Nephron (organoid): ENCODE measurements at regions not wholly inside any gene's neighbourhood (a gene's known extent, or its start where the extent isn't known, plus 50 kb on each side); places are given as distances from the start of the nearest gene placed in this dataset.
A peak's percentile ranks its signal among the peaks of the same experiment; 100 is the strongest.

Experiments
- H3K27ac Mint-ChIP-seq, 3 experiments: 2 replicates each; pipeline ENCODE4 v1.8.0; 2020; ENCODE audit warnings: mixed read lengths in 3 of 3, mild to moderate bottlenecking in 2 of 3, moderate library complexity in 1 of 3
- H3K27me3 Mint-ChIP-seq: 2 replicates; pipeline ENCODE4 v1.8.0; 2021; ENCODE audit warnings: low read depth, mild to moderate bottlenecking, moderate library complexity, mixed read lengths
- H3K36me3 Mint-ChIP-seq: 2 replicates; pipeline ENCODE4 v1.8.0; 2020; ENCODE audit warnings: low read depth, mixed read lengths
- H3K4me1 Mint-ChIP-seq: 2 replicates; pipeline ENCODE4 v1.8.0; 2020; ENCODE audit warnings: mixed read lengths
- H3K4me3 Mint-ChIP-seq, 3 experiments: 2 replicates each; pipeline ENCODE4 v1.8.0; 2020; ENCODE audit warnings: mild to moderate bottlenecking in 3 of 3, mixed read lengths in 3 of 3, moderate library complexity in 2 of 3
- H3K9me3 Mint-ChIP-seq: 2 replicates; pipeline ENCODE4 v1.8.0; 2020; ENCODE audit warnings: mixed read lengths
- TF ChIP-seq, protein P1 (sequence below), 3 experiments: fragments of 200-600 bp; sonication (generic); IDR thresholded peaks; one replicate each; pipeline ENCODE4 v1.5.0; 2021; ENCODE audit warnings: antibody characterized with exemption in 3 of 3; ENCODE audit not compliant: unreplicated experiment in 3 of 3

DNA sequence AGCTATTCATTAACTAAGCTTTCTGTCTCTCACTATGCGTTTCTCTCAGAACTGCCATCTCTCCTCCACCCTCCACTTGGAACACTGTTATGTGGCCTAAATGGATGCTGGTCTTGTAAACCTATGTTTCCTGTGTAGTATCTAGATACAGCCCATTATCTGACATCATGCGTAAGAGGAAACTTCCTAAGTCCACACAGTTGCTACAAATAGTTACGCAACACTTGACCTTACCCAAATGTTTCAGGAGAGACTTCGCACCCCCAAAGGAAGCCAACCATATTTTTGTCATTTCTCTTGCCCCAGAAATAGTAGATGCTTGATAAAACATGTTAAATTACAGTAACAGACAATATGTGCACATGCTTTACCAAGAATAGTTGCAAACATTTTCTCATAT, 87.2 kb upstream of the TPRG1 start:
- no peaks in the 10 kb centered on the region for H3K4me1 Mint-ChIP-seq

DNA sequence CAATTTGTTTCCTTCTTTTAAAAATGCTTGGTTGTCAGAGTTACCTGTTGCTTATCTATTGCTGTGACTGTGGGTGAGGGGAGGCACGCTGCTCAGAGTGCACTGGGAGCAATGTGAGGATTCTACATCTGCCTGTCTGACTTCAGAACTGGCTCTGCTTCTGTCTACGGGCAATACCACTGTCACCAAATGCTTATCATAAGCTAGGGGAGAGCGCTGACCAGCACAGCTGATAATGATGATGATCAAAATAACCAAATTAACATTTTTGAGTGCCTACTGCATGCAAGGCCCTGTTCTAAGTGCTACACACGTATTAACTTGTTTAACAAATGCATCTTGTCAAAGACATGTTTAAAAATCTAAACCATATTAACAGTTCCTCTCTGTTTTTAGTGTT, 79.2 kb upstream of the TPRG1 start:
- H3K27me3 Mint-ChIP-seq: no peaks in the 10 kb centered on the region
- peaks cover 2% of the 10 kb centered on the region for H3K9me3 Mint-ChIP-seq
- TF ChIP-seq, protein P1, sequence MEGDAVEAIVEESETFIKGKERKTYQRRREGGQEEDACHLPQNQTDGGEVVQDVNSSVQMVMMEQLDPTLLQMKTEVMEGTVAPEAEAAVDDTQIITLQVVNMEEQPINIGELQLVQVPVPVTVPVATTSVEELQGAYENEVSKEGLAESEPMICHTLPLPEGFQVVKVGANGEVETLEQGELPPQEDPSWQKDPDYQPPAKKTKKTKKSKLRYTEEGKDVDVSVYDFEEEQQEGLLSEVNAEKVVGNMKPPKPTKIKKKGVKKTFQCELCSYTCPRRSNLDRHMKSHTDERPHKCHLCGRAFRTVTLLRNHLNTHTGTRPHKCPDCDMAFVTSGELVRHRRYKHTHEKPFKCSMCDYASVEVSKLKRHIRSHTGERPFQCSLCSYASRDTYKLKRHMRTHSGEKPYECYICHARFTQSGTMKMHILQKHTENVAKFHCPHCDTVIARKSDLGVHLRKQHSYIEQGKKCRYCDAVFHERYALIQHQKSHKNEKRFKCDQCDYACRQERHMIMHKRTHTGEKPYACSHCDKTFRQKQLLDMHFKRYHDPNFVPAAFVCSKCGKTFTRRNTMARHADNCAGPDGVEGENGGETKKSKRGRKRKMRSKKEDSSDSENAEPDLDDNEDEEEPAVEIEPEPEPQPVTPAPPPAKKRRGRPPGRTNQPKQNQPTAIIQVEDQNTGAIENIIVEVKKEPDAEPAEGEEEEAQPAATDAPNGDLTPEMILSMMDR (IDR thresholded peaks at IDR 0.05; ENCODE audit: unreplicated experiment in 3 of 3): no peak
- H3K36me3 Mint-ChIP-seq: no peaks in the 10 kb centered on the region
- peaks cover 9% of the 10 kb centered on the region for H3K4me1 Mint-ChIP-seq
- no peak overlapping the region for H3K4me3 Mint-ChIP-seq
- H3K27ac Mint-ChIP-seq: no peak overlapping the region

More for the DNA sequence above, 87.2 kb upstream of the TPRG1 start:
- peaks cover 5% of the 10 kb centered on the region for H3K9me3 Mint-ChIP-seq
- TF ChIP-seq, protein P1 (IDR thresholded peaks at IDR 0.05; ENCODE audit: unreplicated experiment in 3 of 3): no peak
- no peaks in the 10 kb centered on the region for H3K27me3 Mint-ChIP-seq
- H3K4me3 Mint-ChIP-seq: no peak overlapping the region
- H3K36me3 Mint-ChIP-seq: no peaks in the 10 kb centered on the region
- H3K27ac Mint-ChIP-seq: no peak overlapping the region

DNA sequence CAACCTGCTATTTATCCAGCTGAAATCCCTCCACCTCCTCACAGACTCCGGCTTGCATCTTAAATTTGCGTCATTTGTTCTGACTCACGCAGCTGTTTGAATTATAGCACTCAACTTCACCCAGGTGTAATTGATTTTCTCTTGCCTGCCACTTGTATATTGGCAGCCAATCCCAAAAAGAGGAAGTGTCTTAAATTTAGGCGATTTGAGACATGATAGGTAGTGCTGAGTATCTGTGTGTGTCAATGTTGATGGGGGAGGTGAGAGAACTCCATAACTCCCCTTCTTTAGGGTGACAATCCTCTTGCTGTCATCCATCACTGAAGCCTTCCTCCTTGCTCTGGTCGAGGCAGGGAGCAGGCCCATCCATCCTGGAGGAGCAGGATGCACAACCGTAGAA, 77.2 kb upstream of the TPRG1 start:
- Mint-ChIP-seq H3K36me3 (no peaks in the 10 kb centered on the region), H3K9me3 (no peaks in the 10 kb centered on the region), H3K27ac (no peak overlapping the region), H3K4me3 (no peak overlapping the region), H3K27me3 (peaks cover 5% of the 10 kb centered on the region), H3K4me1 (peaks cover 16% of the 10 kb centered on the region)
- TF ChIP-seq, protein P1 (IDR thresholded peaks at IDR 0.05; ENCODE audit: unreplicated experiment in 3 of 3): no peak

DNA sequence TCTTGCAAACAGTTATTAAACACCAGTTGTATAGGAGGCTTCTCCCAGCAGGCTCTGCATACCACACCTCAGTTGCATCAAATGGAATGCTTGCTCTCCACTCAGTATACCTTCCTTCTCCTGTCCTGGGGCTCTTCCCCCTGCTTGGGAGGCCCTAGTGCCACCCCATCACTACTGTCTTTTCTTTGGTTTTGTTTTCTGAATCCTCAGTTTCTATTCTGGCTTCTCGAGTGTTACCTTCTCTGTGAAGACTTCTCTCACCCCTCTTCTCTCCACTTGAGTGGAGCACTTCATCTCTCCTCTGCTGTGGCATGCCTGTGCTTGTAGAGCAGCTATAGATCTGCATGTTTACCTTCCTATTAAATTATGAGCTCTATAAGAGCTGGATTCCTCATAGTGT, 75.7 kb upstream of the TPRG1 start:
- Mint-ChIP-seq H3K36me3 (no peaks in the 10 kb centered on the region), H3K4me1 (peaks cover 30% of the 10 kb centered on the region), H3K4me3 (no peak overlapping the region), H3K27me3 (peaks cover 5% of the 10 kb centered on the region), H3K27ac (no peak overlapping the region), H3K9me3 (no peaks in the 10 kb centered on the region)
- TF ChIP-seq, protein P1 (IDR thresholded peaks at IDR 0.05; ENCODE audit: unreplicated experiment in 3 of 3): no peak

DNA sequence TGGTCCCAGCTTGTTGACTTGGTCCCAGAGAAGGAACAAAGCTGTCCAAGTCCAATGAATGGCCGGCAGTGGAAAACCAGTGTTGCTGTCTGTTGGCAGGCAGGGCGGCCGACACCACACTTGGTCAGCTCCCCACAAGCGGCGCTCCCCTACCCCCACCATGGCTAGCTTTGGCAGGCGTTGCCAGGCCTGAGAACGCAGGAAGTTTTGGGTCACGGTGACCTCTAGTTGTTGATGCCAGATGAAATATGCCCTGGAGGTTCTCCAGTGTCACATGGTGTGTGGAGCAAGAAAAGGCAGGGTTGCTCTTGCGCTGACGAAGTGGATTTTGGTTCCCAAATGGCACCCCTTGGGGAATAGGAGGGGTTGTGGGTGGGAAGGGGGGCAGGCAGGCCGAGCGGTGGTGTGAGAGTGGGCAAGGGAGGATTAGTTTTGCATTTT, 72.7 kb upstream of the TPRG1 start:
- no peaks in the 10 kb centered on the region for H3K9me3 Mint-ChIP-seq
- no peak overlapping the region for H3K4me3 Mint-ChIP-seq
- no peak overlapping the region for H3K27ac Mint-ChIP-seq
- peaks cover 26% of the 10 kb centered on the region for H3K4me1 Mint-ChIP-seq
- TF ChIP-seq, protein P1 (IDR thresholded peaks at IDR 0.05; ENCODE audit: unreplicated experiment in 3 of 3): no peak
- H3K27me3 Mint-ChIP-seq: peaks cover 5% of the 10 kb centered on the region
- no peaks in the 10 kb centered on the region for H3K36me3 Mint-ChIP-seq

DNA sequence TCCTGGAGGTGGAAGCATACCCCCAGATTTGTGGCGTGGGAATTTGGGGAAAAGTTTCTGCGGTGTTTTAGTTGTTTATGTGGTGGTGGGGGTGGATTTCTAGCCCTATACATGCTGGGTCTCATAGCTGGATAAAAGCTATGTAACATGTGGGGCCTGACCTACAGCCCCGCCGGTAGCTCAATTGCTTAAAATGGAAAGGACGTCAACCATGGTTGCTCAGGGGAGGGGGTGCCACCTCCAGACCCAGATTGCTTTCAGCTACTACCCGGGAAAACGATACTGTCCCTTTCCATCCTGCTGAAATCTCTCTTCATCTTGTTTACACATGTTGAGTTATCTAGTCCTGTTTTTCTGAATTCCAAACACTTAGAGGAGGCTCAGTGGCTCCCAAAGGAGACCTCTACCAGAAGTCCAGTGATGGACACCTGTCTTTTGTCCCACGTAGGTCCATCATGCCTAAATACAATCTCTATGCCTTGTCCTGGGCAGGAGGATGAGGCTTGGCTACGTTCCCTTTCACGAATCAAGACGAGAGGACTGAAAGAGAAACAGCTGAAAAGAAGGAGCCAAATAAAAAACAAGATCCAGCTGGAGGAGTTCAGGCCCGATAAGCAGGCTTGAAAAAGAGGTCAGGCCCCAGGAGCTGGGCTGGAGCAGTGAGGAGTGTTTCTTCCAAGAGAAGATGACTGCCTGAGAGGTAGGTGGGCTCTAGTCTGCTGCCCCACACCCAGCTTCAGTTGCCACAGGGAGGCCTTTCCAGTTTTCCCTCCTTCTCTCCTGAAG, 72.1 kb upstream of the TPRG1 start:
- TF ChIP-seq, protein P1 (IDR thresholded peaks at IDR 0.05; ENCODE audit: unreplicated experiment in 3 of 3): no peak
- Mint-ChIP-seq H3K36me3 (no peaks in the 10 kb centered on the region), H3K4me1 (peaks cover 26% of the 10 kb centered on the region), H3K27ac (peak overlapping the region in 2 of 3 experiments; percentile 70 to 81), H3K9me3 (no peaks in the 10 kb centered on the region), H3K4me3 (peak overlapping the region in 1 of 3 experiments; percentile 44), H3K27me3 (peaks cover 8% of the 10 kb centered on the region)
